ENCODE measurements at regions not wholly inside any gene's neighbourhood (a gene's known extent, or its start where the extent isn't known, plus 50 kb on each side); places are given as distances from the start of the nearest gene placed in this dataset.

GRCh38 chr11:8799273-8799672 is 111.7 kb upstream of the AKIP1 start:
- no peak for DNase-seq (ENCODE audit: low spot score)

- no peak for DNase-seq (ENCODE audit: low spot score)
Measured at GRCh38 chr11:8800520-8801110, 110.4 kb upstream of the AKIP1 start.

GRCh38 chr11:8801121-8801520 is 109.9 kb upstream of the AKIP1 start:
- no peak for DNase-seq (ENCODE audit: low spot score)

- DNase-seq (ENCODE audit: low spot score) = no peak
Measured at GRCh38 chr11:8802251-8802650, 108.7 kb upstream of the AKIP1 start.

GRCh38 chr11:8803973-8804372 is 107.0 kb upstream of the AKIP1 start:
- DNase-seq (ENCODE audit: low spot score) = no peak

GRCh38 chr11:8805296-8805695 is 105.7 kb upstream of the AKIP1 start:
- no peak for DNase-seq (ENCODE audit: low spot score)

GRCh38 chr11:8806974-8807373 is 104.0 kb upstream of the AKIP1 start:
- DNase-seq (ENCODE audit: low spot score) = no peak

GRCh38 chr11:8807544-8808225 is 103.3 kb upstream of the AKIP1 start:
- no peak for DNase-seq (ENCODE audit: low spot score)

- no peak for DNase-seq (ENCODE audit: low spot score)
Measured at GRCh38 chr11:8808226-8808585, 102.8 kb upstream of the AKIP1 start.

GRCh38 chr11:8809241-8809938 is 101.6 kb upstream of the AKIP1 start:
- no peak for DNase-seq (ENCODE audit: low spot score)

- no peak for DNase-seq (ENCODE audit: low spot score)
Measured at GRCh38 chr11:8809939-8810539, 101.0 kb upstream of the AKIP1 start.

- peak; percentile 83 for DNase-seq (ENCODE audit: low spot score)
Measured at GRCh38 chr11:8810540-8811301, 100.3 kb upstream of the AKIP1 start.

- no peak for DNase-seq (ENCODE audit: low spot score)
Measured at GRCh38 chr11:8811571-8811970, 99.4 kb upstream of the AKIP1 start.

- DNase-seq (ENCODE audit: low spot score) = no peak
Measured at GRCh38 chr11:8812438-8812837, 98.6 kb upstream of the AKIP1 start.

- peak; percentile 84 for DNase-seq (ENCODE audit: low spot score)
Measured at GRCh38 chr11:8813658-8814057, 97.3 kb upstream of the AKIP1 start.

GRCh38 chr11:8814209-8814922 is 96.6 kb upstream of the AKIP1 start:
- no peak for DNase-seq (ENCODE audit: low spot score)

GRCh38 chr11:8814923-8815240 is 96.1 kb upstream of the AKIP1 start:
- DNase-seq (ENCODE audit: low spot score) = no peak

GRCh38 chr11:8818421-8818820 is 92.6 kb upstream of the AKIP1 start:
- DNase-seq (ENCODE audit: low spot score) = no peak

- DNase-seq (ENCODE audit: low spot score) = no peak
Measured at GRCh38 chr11:8820401-8820800, 90.6 kb upstream of the AKIP1 start.

GRCh38 chr11:8822469-8822868 is 88.5 kb upstream of the AKIP1 start:
- no peak for DNase-seq (ENCODE audit: low spot score)

GRCh38 chr11:8823174-8823742 is 87.7 kb upstream of the AKIP1 start:
- DNase-seq (ENCODE audit: low spot score) = no peak

All from ureter (tissue), 1 donor.